Stimulated activated CD4-positive, alpha-beta T cell treated with anti-CD3 and anti-CD28 coated beads, TNF-alpha, amount 100 ng/mL, for 1 hour (primary cell): ENCODE measurements at regions not wholly inside any gene's neighbourhood (a gene's known extent, or its start where the extent isn't known, plus 50 kb on each side); places are given as distances from the start of the nearest gene placed in this dataset.

Source experiments
- DNase-seq, 3 donors: peaks; one replicate each; pipeline ENCODE4 v3.0.0-alpha.2; 2020; ENCODE audit warnings: low read depth in 3 of 3, low spot score in 1 of 3

GRCh38 chr4:56286763-56287162 is 100.5 kb downstream of the AASDH start:
- DNase-seq = no peak

GRCh38 chr4:56283375-56283774 is 103.9 kb downstream of the AASDH start:
- DNase-seq = no peak

DNA sequence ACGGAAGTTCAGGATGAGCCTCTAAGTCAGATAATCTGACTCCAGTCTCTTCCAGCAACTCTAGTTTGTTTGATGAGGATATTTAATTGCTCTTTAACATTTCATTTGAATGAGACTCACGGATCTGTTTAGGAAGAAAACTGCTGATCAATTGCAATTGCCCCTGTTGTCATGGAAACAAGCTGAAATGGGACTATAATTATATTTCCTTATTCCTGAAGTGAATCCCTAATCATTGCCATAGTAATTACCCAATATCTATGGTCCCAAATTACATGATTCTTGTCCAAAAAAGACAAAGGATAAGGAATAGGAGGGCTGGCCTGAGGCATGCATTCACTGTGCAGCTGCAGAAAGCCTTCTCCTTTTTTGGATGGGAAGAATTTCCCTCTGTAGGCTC is 105.3 kb downstream of the AASDH start:
- no peak for DNase-seq

GRCh38 chr4:56276547-56276946 is 110.7 kb downstream of the AASDH start:
- DNase-seq = no peak

DNA sequence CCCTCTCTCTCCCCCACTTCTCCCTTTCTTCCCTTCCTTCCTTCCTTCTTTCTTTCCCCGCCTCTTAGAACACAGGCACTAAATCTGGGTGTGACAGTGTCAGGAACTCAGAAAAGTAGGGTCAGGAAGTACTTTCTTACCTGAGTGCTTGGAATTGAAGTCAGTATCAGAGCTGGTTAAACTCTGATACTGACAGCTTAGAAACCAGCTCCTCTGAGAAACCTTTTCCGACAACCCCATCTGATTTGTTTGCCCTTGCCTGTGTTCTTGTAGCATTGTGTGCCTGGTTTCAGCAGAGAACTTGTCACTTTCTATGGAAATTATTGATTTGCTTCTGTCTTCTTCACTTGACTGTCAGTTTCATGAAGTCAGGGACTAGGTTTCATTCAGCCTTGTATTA is 113.9 kb downstream of the AASDH start:
- DNase-seq = no peak

DNA sequence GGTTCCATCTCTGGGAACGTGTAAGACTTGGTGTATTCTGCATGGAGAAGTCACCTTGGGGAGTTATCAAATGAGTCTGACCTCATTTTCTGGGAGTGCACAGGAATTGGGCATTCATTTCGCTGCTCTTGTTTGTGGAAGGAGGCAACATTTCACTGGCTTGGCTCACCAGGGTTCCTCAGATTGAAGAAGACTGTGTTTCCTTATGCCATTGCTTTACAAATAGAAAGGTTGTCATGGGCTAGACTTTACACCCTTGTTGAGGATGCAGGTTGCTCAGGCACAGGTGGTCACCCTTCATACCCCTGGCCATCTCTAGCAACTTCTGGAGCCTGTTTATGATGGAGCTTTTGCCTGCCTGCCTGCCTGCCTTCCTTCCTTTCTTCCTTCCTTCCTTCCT is 114.4 kb downstream of the AASDH start:
- DNase-seq = no peak

DNA sequence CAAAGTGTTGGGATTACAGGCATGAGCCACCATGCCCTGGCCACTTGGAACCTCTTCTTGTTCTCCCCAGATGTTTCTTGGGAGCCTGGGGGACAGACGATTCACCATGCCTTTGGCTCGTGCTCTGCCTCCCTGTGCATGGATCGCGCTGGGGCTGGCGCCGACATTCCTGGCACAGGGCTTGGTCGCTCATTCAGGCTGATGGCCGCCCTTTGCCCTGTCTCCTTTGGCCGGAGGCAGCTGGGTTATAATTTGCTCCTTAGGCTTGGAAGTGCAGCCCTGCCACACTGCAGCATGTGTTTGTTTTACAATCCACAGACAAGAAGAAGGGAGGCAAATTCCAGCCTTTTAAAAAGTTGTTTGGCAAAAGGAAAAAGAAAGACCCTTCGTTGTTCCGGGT is 115.3 kb downstream of the AASDH start:
- DNase-seq = no peak

GRCh38 chr4:56271131-56271530 is 116.2 kb downstream of the AASDH start:
- no peak for DNase-seq

- DNase-seq = no peak
Observed at GRCh38 chr4:56267558-56267957, 119.7 kb downstream of the AASDH start.

DNA sequence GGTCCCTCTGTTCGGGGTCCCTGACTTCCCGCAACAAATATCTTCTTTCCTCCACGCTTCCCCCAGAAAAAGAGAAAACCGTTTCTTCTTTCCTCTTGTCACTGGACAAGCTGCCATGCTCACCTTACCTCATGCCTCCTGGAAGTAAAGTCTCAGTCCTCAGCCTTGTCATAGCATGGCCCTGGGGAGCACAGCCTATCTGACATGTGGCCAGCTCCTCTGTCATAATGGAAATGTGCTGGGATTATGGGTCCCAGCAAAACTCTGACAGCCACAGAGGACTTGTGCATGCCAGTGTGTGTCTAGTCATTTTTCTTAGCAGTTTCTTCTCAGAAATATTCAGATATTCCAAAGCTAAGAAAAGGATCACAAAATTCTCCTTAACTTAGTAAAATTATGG is 122.4 kb downstream of the AASDH start:
- DNase-seq = no peak

DNA sequence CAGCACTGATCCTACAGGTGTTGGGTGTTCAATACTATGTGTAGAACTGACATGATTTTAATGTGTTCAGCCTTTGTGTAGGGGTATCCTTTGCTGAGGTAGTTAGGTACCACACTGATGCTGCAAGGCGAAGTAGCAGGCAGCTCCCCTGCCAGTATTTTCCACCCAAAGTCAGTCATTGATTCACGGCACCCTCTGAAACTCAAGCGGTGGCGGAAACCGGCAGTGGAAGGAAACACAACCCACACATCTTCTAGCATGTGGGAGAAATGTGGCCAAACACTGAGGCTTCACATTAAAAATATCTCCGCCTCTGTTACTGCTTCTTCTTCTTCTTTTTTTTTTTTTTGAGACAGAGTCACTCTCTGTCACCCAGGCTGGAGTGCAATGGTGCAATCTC is 126.3 kb downstream of the AASDH start:
- peak in 1 of 3 donors; percentile 12 for DNase-seq

DNA sequence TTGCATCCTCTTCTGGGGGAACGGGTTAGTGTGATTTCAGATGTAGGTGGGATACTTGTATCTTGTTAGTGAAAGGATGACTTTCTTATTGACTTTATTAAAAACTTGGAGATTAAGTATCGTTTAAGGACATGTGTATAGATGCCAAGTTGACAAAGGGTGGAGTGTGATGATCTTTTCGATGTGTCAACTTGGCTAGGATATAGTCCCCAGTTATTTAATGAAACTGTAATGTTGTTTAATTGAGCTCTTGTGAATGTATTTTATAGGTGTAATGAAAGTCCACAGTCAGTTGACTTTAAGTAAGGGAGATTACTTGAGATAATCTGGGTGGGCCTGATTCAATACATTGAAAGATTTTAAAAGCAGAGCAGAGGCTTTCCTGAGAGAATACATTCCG is 127.0 kb downstream of the AASDH start:
- no peak for DNase-seq

GRCh38 chr4:56259655-56260054 is 127.6 kb downstream of the AASDH start:
- DNase-seq = no peak

DNA sequence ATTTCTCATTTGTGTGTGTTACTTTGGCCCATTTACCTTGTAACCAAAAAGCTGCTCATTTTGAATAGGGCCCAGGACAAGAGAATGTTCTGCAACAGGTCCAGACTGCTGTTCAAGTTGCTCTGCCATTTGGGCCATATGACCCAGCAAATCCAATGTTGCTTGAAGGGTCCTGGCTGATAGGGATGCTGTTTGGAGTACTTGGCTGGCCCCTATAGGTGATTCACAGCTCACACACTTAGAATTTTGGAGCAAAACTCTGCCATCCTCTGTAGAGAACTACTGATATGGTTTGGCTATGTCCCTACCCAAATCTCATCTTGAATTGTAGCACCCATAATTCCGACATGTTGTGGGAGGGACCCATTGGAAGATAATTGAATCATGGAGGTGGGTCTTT is 131.5 kb downstream of the AASDH start:
- DNase-seq = no peak

GRCh38 chr4:56253666-56254305 is 133.5 kb downstream of the AASDH start:
- DNase-seq = no peak

GRCh38 chr4:56252561-56253152 is 134.6 kb downstream of the AASDH start:
- no peak for DNase-seq

GRCh38 chr4:56251556-56251955 is 135.7 kb downstream of the AASDH start:
- DNase-seq = no peak

GRCh38 chr4:56250776-56251175 is 136.5 kb downstream of the AASDH start:
- DNase-seq = no peak

GRCh38 chr4:56247646-56248045 is 139.6 kb downstream of the AASDH start:
- DNase-seq = no peak

DNA sequence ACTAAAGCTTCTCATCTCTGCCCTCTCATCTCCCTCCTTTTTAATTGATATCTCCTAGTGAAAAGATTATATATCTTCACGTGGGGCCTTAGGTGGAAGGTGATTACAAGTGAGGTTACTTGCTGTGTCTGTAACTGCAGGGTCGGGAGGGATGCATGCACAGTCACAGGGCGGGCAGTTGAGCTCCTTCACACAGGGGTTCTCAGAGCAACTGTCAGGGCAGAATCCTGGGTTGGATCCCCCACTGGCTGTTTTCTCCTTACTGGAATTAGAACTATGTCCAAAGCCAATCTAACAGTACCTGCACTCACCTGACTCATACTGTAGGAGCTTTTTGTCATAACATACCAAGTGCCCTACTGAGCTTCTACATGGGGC is 141.1 kb downstream of the AASDH start:
- DNase-seq = no peak

DNA sequence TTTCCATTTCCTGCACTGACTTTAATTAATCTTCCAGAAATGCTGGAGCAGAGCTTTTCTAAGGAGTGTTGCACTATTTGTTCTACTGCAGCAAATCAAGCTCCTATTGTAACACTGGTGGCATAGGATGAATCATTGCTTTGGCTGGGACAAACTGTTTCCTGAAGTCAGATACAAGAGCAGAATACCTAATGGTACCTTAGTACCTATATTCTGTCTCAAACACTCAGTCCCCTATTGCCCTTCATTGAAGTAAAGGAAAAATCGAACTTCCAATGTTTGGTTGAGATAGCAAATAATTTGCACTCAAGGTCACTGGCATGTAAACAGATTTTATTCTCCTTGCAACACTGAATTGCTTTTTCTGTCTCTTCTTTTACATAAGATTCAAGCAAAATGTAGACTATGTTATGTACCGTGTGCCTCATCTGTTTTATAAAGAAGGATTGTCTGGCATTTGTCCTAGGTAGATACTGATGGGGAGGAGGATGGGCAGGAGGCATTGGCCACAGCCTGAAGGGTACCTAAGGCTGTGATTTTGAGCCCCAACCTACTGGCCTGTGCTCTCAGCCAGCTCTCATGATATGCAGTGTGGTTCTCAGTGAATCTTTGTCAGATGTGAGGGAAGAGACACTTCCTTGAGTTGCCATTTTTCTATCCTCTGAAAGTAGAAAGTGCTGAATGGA is 141.6 kb downstream of the AASDH start:
- no peak for DNase-seq

DNA sequence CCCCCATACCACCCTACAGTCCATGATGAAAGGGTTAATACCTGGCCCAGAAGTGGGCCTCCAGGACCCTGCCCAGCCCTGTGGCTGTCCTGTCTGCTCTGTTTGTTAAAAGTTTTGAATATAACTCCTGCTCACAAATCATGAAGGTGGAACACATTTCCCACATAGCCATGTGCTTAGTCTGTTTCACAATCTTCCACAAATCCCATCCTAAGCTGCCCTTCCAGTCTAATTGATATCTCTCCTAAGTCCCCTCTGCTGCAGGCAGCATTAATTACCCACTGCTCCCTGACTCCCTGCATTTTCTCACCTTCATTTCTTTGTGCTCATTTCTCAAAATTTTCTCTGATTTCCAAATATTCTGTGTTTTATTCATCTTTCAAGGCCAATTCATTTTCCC is 142.6 kb downstream of the AASDH start:
- no peak for DNase-seq

DNA sequence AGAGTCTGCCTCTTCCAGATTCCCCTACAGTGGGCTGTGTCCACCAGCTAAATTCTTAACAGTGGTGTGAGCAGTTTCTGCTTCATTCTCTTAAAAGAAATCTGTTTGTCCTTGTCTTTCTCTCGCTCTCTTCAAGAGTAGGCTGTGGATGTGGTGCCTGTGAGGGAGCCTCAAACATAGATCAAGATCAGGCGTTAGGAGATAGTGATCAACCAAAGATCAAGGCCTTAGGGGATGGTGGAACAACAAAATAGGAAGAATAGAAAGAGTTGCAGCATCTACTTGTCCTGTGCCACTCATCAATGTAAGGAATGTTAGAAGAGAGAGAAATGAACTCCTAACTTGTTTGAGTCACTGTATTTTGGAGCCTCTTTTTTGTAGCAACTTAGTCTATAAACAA is 144.2 kb downstream of the AASDH start:
- no peak for DNase-seq
